Endothelial cell of umbilical vein (primary cell): ENCODE measurements at regions not wholly inside any gene's neighbourhood (a gene's known extent, or its start where the extent isn't known, plus 50 kb on each side); places are given as distances from the start of the nearest gene placed in this dataset.

ENCODE experiments used
- BruUV-seq: library from RNA; stranded (reverse); fragments of 400-500 nt; replicated peaks from 2 replicates; lab custom pipeline; 2021; lab: Mats Ljungman, UMichigan
- CTCF ChIA-PET: fragments of 300-600, 350-600 bp; sonication (Branson Sonifier 250); formaldehyde crosslinking; loops from one replicate; lab custom pipeline; 2021; ENCODE audit warnings: antibody characterized with exemption, inconsistent platforms; lab: Charles Lee
- POLR2A ChIA-PET: fragments of 300-600, 350-600 bp; sonication (Branson Sonifier 250); formaldehyde crosslinking; loops from one replicate; lab custom pipeline; 2021; ENCODE audit warnings: antibody characterized with exemption, inconsistent platforms; lab: Charles Lee
- DNase-seq: peaks from one replicate; pipeline ENCODE4 v3.0.0-alpha.2; 2011; ENCODE audit warnings: low read depth, low spot score
- FAIRE-seq: peaks from 2 replicates; lab custom pipeline; 2011; peaks lifted over from hg19 to GRCh38; lab: Jason Lieb, UNC
- H2AFZ ChIP-seq: 2 replicates; pipeline ENCODE4 v1.6.0; 2012; ENCODE audit warnings: low read depth, low read length, control low read depth, inconsistent platforms
- H3K27ac ChIP-seq: 2 replicates; pipeline ENCODE4 v1.5.1; 2011; ENCODE audit warnings: low read depth, mild to moderate bottlenecking, control low read depth, low read length, moderate library complexity; ENCODE audit not compliant: insufficient read depth
- H3K27me3 ChIP-seq, 2 experiments: 2 replicates each; pipeline versions ENCODE4 v1.6.0 to v1.6.1; 2011; ENCODE audit warnings: low read length in 2 of 2, mixed read lengths in 1 of 2; ENCODE audit not compliant: control insufficient read depth in 2 of 2, insufficient read depth in 2 of 2
- H3K36me3 ChIP-seq, 2 experiments: 2 replicates in 1 of 2; 3 replicates in 1 of 2; pipeline ENCODE4 v1.5.1; 2011; ENCODE audit warnings: low read length in 2 of 2, mild to moderate bottlenecking in 1 of 2, moderate library complexity in 1 of 2; ENCODE audit not compliant: control insufficient read depth in 2 of 2, insufficient read depth in 2 of 2; ENCODE audit errors: extremely low read depth in 1 of 2
- H3K4me1 ChIP-seq: 3 replicates; pipeline ENCODE4 v1.5.1; 2011; ENCODE audit warnings: mild to moderate bottlenecking, low read length; ENCODE audit not compliant: control insufficient read depth, insufficient read depth; ENCODE audit errors: extremely low read depth
- H3K4me2 ChIP-seq: 2 replicates; pipeline ENCODE4 v1.6.1; 2011; ENCODE audit warnings: low read length, control low read depth, mixed read lengths; ENCODE audit not compliant: insufficient read depth
- H3K4me3 ChIP-seq, 3 experiments: fragments of 200-600 bp in 1 of 3; sonication (generic), shearing (Covaris generic) in 1 of 3; replicated peaks in 1 of 3; 2 replicates each; pipeline ENCODE4 v1.5.1; 2011 to 2016; ENCODE audit warnings: control low read depth in 3 of 3, low read length in 3 of 3, mild to moderate bottlenecking in 2 of 3, inconsistent platforms in 1 of 3, low read depth in 1 of 3, moderate library complexity in 1 of 3; ENCODE audit not compliant: insufficient read depth in 1 of 3
- H3K79me2 ChIP-seq: 2 replicates; pipeline ENCODE4 v1.6.0; 2012; ENCODE audit warnings: low read length, inconsistent platforms; ENCODE audit not compliant: control insufficient read depth, insufficient read depth
- H3K9ac ChIP-seq: replicated peaks from 2 replicates; pipeline ENCODE3; 2011; ENCODE audit warnings: low read length, control low read depth; ENCODE audit not compliant: insufficient read depth; ENCODE audit errors: extremely low read depth
- H3K9me1 ChIP-seq: replicated peaks from 3 replicates; pipeline ENCODE4 v1.6.0; 2011; ENCODE audit warnings: mild to moderate bottlenecking, low read length; ENCODE audit not compliant: control insufficient read depth, insufficient read depth; ENCODE audit errors: extremely low read depth
- H3K9me3 ChIP-seq: replicated peaks from 2 replicates; pipeline ENCODE4 v1.5.1; 2012; ENCODE audit warnings: low read length, inconsistent platforms; ENCODE audit not compliant: control insufficient read depth, insufficient read depth
- H4K20me1 ChIP-seq: replicated peaks from 2 replicates; pipeline ENCODE3; 2011; ENCODE audit warnings: mild to moderate bottlenecking, low read length; ENCODE audit not compliant: control insufficient read depth, insufficient read depth; ENCODE audit errors: extremely low read depth
- CTCF ChIP-seq, 2 donors: IDR thresholded peaks; 1 replicate in 1 of 2; 2 replicates in 1 of 2; pipeline ENCODE4 v1.5.1; 2011; ENCODE audit warnings: low read length in 2 of 2, mild to moderate bottlenecking in 2 of 2, moderate library complexity in 2 of 2, control low read depth in 1 of 2, inconsistent platforms in 1 of 2, low read depth in 1 of 2; ENCODE audit not compliant: insufficient read depth in 1 of 2; ENCODE audit errors: extremely low read depth in 1 of 2
- EZH2 ChIP-seq: IDR thresholded peaks from 2 replicates; pipeline ENCODE4 v1.6.1; 2012; ENCODE audit warnings: borderline replicate concordance, low read depth, mild to moderate bottlenecking, moderate library complexity, low read length, inconsistent platforms; ENCODE audit not compliant: severe bottlenecking
- FOS ChIP-seq: IDR thresholded peaks from 2 replicates; pipeline ENCODE4 v1.6.1; 2011; ENCODE audit warnings: mild to moderate bottlenecking, low read length, moderate library complexity, borderline replicate concordance; ENCODE audit not compliant: insufficient read depth
- GATA2 ChIP-seq: IDR thresholded peaks from 2 replicates; pipeline ENCODE4 v1.7.0; 2011; ENCODE audit warnings: low read depth, mild to moderate bottlenecking, moderate library complexity, mixed read lengths, low read length; ENCODE audit not compliant: insufficient read length, insufficient read depth
- JUN ChIP-seq: IDR thresholded peaks from 2 replicates; pipeline ENCODE4 v1.6.1; 2011; ENCODE audit warnings: borderline replicate concordance, low read depth; ENCODE audit not compliant: insufficient read length, insufficient read depth
- MYC ChIP-seq: IDR thresholded peaks from one replicate; pipeline ENCODE4 v1.6.1; 2011; ENCODE audit warnings: mild to moderate bottlenecking, low read depth, low read length
- POLR2A ChIP-seq: IDR thresholded peaks from 2 replicates; pipeline ENCODE4 v1.6.1; 2012; ENCODE audit warnings: low read depth, mild to moderate bottlenecking, control low read depth, low read length
- POLR2AphosphoS5 ChIP-seq: IDR thresholded peaks from 2 replicates; pipeline ENCODE4 v1.6.1; 2012; ENCODE audit warnings: low read depth, mild to moderate bottlenecking, control low read depth, low read length, moderate library complexity; ENCODE audit not compliant: insufficient read depth
- dilution Hi-C: fragments of 300-500 bp; cut with MboI; formaldehyde crosslinking; loops from one replicate; pipeline ENCODE4 v1.15.0; 2019; ENCODE audit warnings: low sequenced_read_pairs; ENCODE audit not compliant: extremely low pct_ligation_motif_present
- intact Hi-C: fragments of 100-400 bp; cut with micrococcal nuclease; formaldehyde crosslinking; loops from one replicate; pipeline ENCODE4 v1.10.0; 2022
- TF ChIP-seq, protein P1 (sequence below): IDR thresholded peaks from 2 replicates; pipeline ENCODE4 v1.6.1; 2011; ENCODE audit not compliant: insufficient read depth, insufficient read length

DNA sequence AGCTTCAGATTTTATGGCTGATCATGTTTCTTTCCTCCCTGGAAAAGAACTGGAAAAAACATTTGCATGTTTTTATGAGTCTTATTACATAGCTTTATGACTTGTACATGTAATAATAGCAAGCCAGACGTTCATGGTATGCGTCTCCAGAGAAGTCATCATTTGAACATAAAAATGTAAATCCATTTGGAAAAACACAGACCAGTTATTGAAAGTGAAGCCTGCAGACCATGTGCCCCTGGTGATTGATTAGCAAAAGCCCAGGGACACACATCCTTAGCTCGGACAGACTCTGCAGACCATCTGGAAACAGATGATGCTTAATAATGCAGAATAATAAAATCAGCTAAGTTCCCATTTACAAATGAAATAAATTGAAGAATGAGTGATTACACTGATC, 283.1 kb downstream of the TDRD15 start:
- Histone ChIP-seq H3K4me2 (no peak overlapping the region), H3K4me1 (no peaks in the 10 kb centered on the region), H2AFZ (no peak overlapping the region), H3K4me3 (no peak overlapping the region), H3K9me1 (no peaks in the 10 kb centered on the region), H3K27me3 (no peaks in the 10 kb centered on the region), H3K79me2 (no peaks in the 10 kb centered on the region), H3K36me3 (no peaks in the 10 kb centered on the region), H3K9ac (no peak overlapping the region), H4K20me1 (no peaks in the 10 kb centered on the region), H3K9me3 (peaks cover 9% of the 10 kb centered on the region), H3K27ac (no peak overlapping the region)
- intact Hi-C loops (no loop called here), dilution Hi-C loops (no loop called here)
- TF ChIP-seq MYC: no peak
- TF ChIP-seq POLR2A: no peak
- TF ChIP-seq JUN: no peak
- TF ChIP-seq, protein P1, sequence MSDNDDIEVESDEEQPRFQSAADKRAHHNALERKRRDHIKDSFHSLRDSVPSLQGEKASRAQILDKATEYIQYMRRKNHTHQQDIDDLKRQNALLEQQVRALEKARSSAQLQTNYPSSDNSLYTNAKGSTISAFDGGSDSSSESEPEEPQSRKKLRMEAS: no peak
- no peak for TF ChIP-seq FOS
- no peak for TF ChIP-seq CTCF (IDR thresholded peaks at IDR 0.05; ENCODE audit: extremely low read depth in 1 of 2, insufficient read depth in 1 of 2, low read depth in 1 of 2, low read length in 2 of 2)
- no peak for DNase-seq
- ChIA-PET POLR2A (no interaction called here), CTCF (no interaction called here)
- no peak for FAIRE-seq
- no TSS peak for BruUV-seq

DNA sequence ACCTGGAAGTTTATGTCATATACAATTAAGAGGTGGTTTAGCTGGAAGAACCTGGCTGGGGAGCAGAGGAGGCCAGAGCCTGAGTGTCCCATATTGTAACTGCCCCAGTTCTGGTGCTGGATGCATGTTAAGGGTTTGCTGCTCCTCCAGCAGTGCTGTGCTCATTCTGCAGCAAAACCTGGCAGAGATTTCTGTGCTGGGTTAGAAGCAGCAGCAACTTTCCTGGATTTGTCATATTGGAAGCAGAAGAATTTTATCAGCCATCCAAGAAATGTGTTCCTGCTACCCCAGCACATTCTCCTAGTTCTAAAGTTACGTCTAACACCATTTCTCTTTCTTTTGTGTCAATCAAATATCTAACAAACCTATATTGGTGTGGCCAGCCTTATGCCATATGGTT, 284.1 kb downstream of the TDRD15 start:
- DNase-seq (no peak), FAIRE-seq (no peak)
- TF ChIP-seq POLR2AphosphoS5 (no peak), JUN (no peak), POLR2A (no peak), MYC (no peak), FOS (no peak), GATA2 (no peak), CTCF (IDR thresholded peaks at IDR 0.05; ENCODE audit: extremely low read depth in 1 of 2, insufficient read depth in 1 of 2, low read depth in 1 of 2, low read length in 2 of 2) (no peak), EZH2 (no peak)
- TF ChIP-seq, protein P1: no peak
- Histone ChIP-seq H3K36me3 (no peaks in the 10 kb centered on the region), H3K4me3 (no peak overlapping the region), H3K27me3 (no peaks in the 10 kb centered on the region), H2AFZ (no peak overlapping the region), H3K4me2 (no peak overlapping the region), H3K27ac (no peak overlapping the region), H3K9ac (no peak overlapping the region), H3K9me3 (peaks cover 6% of the 10 kb centered on the region), H4K20me1 (no peaks in the 10 kb centered on the region), H3K9me1 (no peaks in the 10 kb centered on the region), H3K79me2 (no peaks in the 10 kb centered on the region), H3K4me1 (no peaks in the 10 kb centered on the region)
- dilution Hi-C loops: no loop called here
- intact Hi-C loops: no loop called here
- CTCF ChIA-PET: no interaction called here
- POLR2A ChIA-PET: no interaction called here
- BruUV-seq: no TSS peak
